ENCODE measurements at regions not wholly inside any gene's neighbourhood (a gene's known extent, or its start where the extent isn't known, plus 50 kb on each side); places are given as distances from the start of the nearest gene placed in this dataset.

GRCh38 chr6:19438566-19439353, 398.4 kb upstream of the ID4 start:
- no peak for TF ChIP-seq SRF (IDR thresholded peaks at IDR 0.05; ENCODE audit: low read depth)
- TF ChIP-seq EZH2 (IDR thresholded peaks at IDR 0.05), result no peak
- TF ChIP-seq CTCF (IDR thresholded peaks at IDR 0.05 in 2 of 3, conservative IDR thresholded peaks at IDR 0.05 in 1 of 3; ENCODE audit: borderline replicate concordance in 1 of 3, insufficient read depth in 1 of 3, low read depth in 2 of 3, low read length in 2 of 3), result no peak
- TF ChIP-seq EZH2phosphoT487 (IDR thresholded peaks at IDR 0.05; ENCODE audit: borderline replicate concordance), result no peak
- TF ChIP-seq ATF3 (IDR thresholded peaks at IDR 0.05), result no peak
- no peak for TF ChIP-seq POLR2AphosphoS5 (IDR thresholded peaks at IDR 0.05; ENCODE audit: low read depth, low read length)
